Vagina (tissue), 2 donors: ENCODE measurements at regions not wholly inside any gene's neighbourhood (a gene's known extent, or its start where the extent isn't known, plus 50 kb on each side); places are given as distances from the start of the nearest gene placed in this dataset.

ENCODE experiments used
- POLR2A ChIP-seq, 2 donors: fragments of 450-650 bp; IDR thresholded peaks; one replicate each; pipeline ENCODE4 v1.6.1; 2017; ENCODE audit warnings: antibody characterized with exemption in 2 of 2, mild to moderate bottlenecking in 2 of 2, moderate library complexity in 2 of 2
- POLR2AphosphoS5 ChIP-seq, 2 donors: sonication (generic); formaldehyde crosslinking; IDR thresholded peaks; one replicate each; pipeline ENCODE4 v1.9.0; 2017; ENCODE audit warnings: antibody characterized with exemption in 2 of 2, mild to moderate bottlenecking in 2 of 2, low read depth in 1 of 2; ENCODE audit not compliant: insufficient read depth in 1 of 2
- TF ChIP-seq, protein P1 (sequence below), 3 experiments: fragments of 450-650 bp in 2 of 3; fragments of 200-600 bp in 1 of 3; sonication (generic) in 1 of 3; IDR thresholded peaks; one replicate each; pipeline ENCODE4 v1.5.1; 2017 to 2019; ENCODE audit warnings: antibody characterized with exemption in 3 of 3, mild to moderate bottlenecking in 2 of 3, moderate library complexity in 2 of 3

GRCh38 chrX:98141466-98141865 is 1257.8 kb downstream of the RPA4 start:
- TF ChIP-seq, protein P1, sequence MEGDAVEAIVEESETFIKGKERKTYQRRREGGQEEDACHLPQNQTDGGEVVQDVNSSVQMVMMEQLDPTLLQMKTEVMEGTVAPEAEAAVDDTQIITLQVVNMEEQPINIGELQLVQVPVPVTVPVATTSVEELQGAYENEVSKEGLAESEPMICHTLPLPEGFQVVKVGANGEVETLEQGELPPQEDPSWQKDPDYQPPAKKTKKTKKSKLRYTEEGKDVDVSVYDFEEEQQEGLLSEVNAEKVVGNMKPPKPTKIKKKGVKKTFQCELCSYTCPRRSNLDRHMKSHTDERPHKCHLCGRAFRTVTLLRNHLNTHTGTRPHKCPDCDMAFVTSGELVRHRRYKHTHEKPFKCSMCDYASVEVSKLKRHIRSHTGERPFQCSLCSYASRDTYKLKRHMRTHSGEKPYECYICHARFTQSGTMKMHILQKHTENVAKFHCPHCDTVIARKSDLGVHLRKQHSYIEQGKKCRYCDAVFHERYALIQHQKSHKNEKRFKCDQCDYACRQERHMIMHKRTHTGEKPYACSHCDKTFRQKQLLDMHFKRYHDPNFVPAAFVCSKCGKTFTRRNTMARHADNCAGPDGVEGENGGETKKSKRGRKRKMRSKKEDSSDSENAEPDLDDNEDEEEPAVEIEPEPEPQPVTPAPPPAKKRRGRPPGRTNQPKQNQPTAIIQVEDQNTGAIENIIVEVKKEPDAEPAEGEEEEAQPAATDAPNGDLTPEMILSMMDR (IDR thresholded peaks at IDR 0.05), result no peak
- no peak for TF ChIP-seq POLR2A (IDR thresholded peaks at IDR 0.05)
- TF ChIP-seq POLR2AphosphoS5 (IDR thresholded peaks at IDR 0.05; ENCODE audit: insufficient read depth in 1 of 2, low read depth in 1 of 2), result no peak
